ENCODE measurements at regions not wholly inside any gene's neighbourhood (a gene's known extent, or its start where the extent isn't known, plus 50 kb on each side); places are given as distances from the start of the nearest gene placed in this dataset.

DNA sequence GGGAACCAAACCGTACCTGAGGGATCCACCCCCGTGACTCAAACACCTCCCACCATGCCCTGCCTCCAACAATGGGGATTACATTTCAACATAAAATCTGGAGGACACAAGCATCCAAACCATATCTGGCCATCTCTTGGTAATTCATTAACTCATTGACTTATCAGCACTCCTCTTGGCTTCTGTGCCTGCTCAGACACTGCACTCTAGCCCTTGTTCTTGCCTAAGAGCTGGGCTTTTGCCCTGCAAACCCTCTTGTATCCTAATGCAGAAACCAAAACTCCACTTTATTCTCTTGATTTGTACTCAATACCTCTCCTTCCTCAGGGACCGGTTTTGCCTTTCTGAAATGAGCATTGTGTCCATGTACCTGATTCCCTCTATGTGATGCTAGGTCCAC, 330.2 kb upstream of the FZD8 start:
- no peak overlapping the region for H3K27ac ChIP-seq (ENCODE audit: low read depth in 1 of 2, low read length in 2 of 2)
- no peak overlapping the region for H3K9ac ChIP-seq (ENCODE audit: insufficient read depth, low read length, poor library complexity, severe bottlenecking)
- Mint-ChIP-seq H3K36me3 (no peaks in the 10 kb centered on the region), H3K4me1 (no peaks in the 10 kb centered on the region), H3K27me3 (ENCODE audit: low read depth in 3 of 3) (no peaks in the 10 kb centered on the region), H3K9me3 (peaks cover 0 to 14% (median 6%) of the 10 kb centered on the region in 7 donors), H3K27ac (no peak overlapping the region), H3K4me3 (no peak overlapping the region)
- DNase-seq: no peak
- H3K9me3 ChIP-seq (replicated peaks in 1 of 2; ENCODE audit: control insufficient read depth in 1 of 2, insufficient read depth in 1 of 2, low read length in 2 of 2): no peaks in the 10 kb centered on the region
- no peaks in the 10 kb centered on the region for H3K4me1 ChIP-seq (ENCODE audit: control insufficient read depth in 1 of 2, insufficient read depth in 2 of 2, low read length in 2 of 2)
- no peak overlapping the region for H2AFZ ChIP-seq (ENCODE audit: insufficient read depth, low read depth, low read length, poor library complexity, severe bottlenecking)
- no peak overlapping the region for H3K4me3 ChIP-seq (replicated peaks in 1 of 3; ENCODE audit: low read depth in 2 of 3, low read length in 3 of 3)
- intact Hi-C loops (cut with micrococcal nuclease): no loop called here
- H3K36me3 ChIP-seq (replicated peaks in 1 of 2; ENCODE audit: control insufficient read depth in 1 of 2, insufficient read depth in 2 of 2, low read length in 2 of 2): no peaks in the 10 kb centered on the region
- TF ChIP-seq, protein P1, sequence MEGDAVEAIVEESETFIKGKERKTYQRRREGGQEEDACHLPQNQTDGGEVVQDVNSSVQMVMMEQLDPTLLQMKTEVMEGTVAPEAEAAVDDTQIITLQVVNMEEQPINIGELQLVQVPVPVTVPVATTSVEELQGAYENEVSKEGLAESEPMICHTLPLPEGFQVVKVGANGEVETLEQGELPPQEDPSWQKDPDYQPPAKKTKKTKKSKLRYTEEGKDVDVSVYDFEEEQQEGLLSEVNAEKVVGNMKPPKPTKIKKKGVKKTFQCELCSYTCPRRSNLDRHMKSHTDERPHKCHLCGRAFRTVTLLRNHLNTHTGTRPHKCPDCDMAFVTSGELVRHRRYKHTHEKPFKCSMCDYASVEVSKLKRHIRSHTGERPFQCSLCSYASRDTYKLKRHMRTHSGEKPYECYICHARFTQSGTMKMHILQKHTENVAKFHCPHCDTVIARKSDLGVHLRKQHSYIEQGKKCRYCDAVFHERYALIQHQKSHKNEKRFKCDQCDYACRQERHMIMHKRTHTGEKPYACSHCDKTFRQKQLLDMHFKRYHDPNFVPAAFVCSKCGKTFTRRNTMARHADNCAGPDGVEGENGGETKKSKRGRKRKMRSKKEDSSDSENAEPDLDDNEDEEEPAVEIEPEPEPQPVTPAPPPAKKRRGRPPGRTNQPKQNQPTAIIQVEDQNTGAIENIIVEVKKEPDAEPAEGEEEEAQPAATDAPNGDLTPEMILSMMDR (IDR thresholded peaks at IDR 0.05): no peak
- H3K79me2 ChIP-seq (ENCODE audit: insufficient read depth, low read length): no peaks in the 10 kb centered on the region
- no peak overlapping the region for H3K4me2 ChIP-seq (replicated peaks; ENCODE audit: extremely low read depth, low read length, poor library complexity, severe bottlenecking)
- H4K20me1 ChIP-seq (ENCODE audit: insufficient read depth, low read length): no peaks in the 10 kb centered on the region
- no peaks in the 10 kb centered on the region for H3K27me3 ChIP-seq (ENCODE audit: control insufficient read depth in 2 of 2, insufficient read depth in 2 of 2, low read length in 2 of 2)
- 100% methylated on average over 2 of the region's 3 CpGs for WGBS (ENCODE audit: insufficient coverage)

DNA sequence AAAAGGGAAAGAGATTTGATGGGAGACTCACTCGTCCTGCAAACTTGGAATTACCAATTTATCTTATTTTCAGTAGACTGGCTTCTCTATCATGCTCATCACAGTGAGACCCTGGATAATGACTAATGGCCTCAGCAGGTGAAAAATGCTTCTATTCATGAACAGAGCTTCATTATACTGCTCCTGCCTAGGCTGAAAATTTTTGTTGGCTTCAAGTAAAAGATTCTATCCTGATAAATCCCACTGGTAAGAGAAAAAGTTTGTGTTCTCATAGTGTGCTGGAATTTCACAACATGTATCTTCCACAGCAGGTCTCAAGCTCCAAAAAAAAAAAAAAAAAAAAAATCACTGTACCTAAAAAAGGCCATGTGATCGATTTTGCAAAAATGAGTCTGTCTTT, 329.3 kb upstream of the FZD8 start:
- H3K27me3 ChIP-seq (ENCODE audit: control insufficient read depth in 2 of 2, insufficient read depth in 2 of 2, low read length in 2 of 2): no peaks in the 10 kb centered on the region
- H3K27me3 Mint-ChIP-seq (ENCODE audit: low read depth in 3 of 3): no peaks in the 10 kb centered on the region
- H3K27ac Mint-ChIP-seq: no peak overlapping the region
- peaks cover 0 to 14% (median 6%) of the 10 kb centered on the region in 7 donors for H3K9me3 Mint-ChIP-seq
- TF ChIP-seq, protein P1 (IDR thresholded peaks at IDR 0.05): no peak
- 80% methylated on average over 1 of the region's 2 CpGs for WGBS (ENCODE audit: insufficient coverage)
- no peaks in the 10 kb centered on the region for H3K36me3 ChIP-seq (replicated peaks in 1 of 2; ENCODE audit: control insufficient read depth in 1 of 2, insufficient read depth in 2 of 2, low read length in 2 of 2)
- H4K20me1 ChIP-seq (ENCODE audit: insufficient read depth, low read length): no peaks in the 10 kb centered on the region
- no peaks in the 10 kb centered on the region for H3K4me1 Mint-ChIP-seq
- no peak for DNase-seq
- no peak overlapping the region for H3K27ac ChIP-seq (ENCODE audit: low read depth in 1 of 2, low read length in 2 of 2)
- no peaks in the 10 kb centered on the region for H3K4me1 ChIP-seq (ENCODE audit: control insufficient read depth in 1 of 2, insufficient read depth in 2 of 2, low read length in 2 of 2)
- H3K9me3 ChIP-seq (replicated peaks in 1 of 2; ENCODE audit: control insufficient read depth in 1 of 2, insufficient read depth in 1 of 2, low read length in 2 of 2): no peaks in the 10 kb centered on the region
- H3K36me3 Mint-ChIP-seq: no peaks in the 10 kb centered on the region
- H2AFZ ChIP-seq (ENCODE audit: insufficient read depth, low read depth, low read length, poor library complexity, severe bottlenecking): no peak overlapping the region
- H3K4me3 ChIP-seq (replicated peaks in 1 of 3; ENCODE audit: low read depth in 2 of 3, low read length in 3 of 3): no peak overlapping the region
- intact Hi-C loops (cut with micrococcal nuclease): no loop called here
- H3K4me3 Mint-ChIP-seq: no peak overlapping the region
- H3K79me2 ChIP-seq (ENCODE audit: insufficient read depth, low read length): no peaks in the 10 kb centered on the region
- H3K4me2 ChIP-seq (replicated peaks; ENCODE audit: extremely low read depth, low read length, poor library complexity, severe bottlenecking): no peak overlapping the region
- H3K9ac ChIP-seq (ENCODE audit: insufficient read depth, low read length, poor library complexity, severe bottlenecking): no peak overlapping the region
